Upper lobe of left lung (tissue), 6 donors: ENCODE measurements at regions not wholly inside any gene's neighbourhood (a gene's known extent, or its start where the extent isn't known, plus 50 kb on each side); places are given as distances from the start of the nearest gene placed in this dataset.
A peak's percentile ranks its signal among the peaks of the same experiment; 100 is the strongest.

Experiments
- ATAC-seq, 2 donors: fragments of 200-7000 bp; cut with Tn5 transposase; one replicate each; pipeline ENCODE4 v1.9.1; 2022; ENCODE audit warnings: mild to moderate bottlenecking in 2 of 2, moderate library complexity in 2 of 2; ENCODE audit not compliant: low FRiP score in 2 of 2
- DNase-seq, 2 donors: peaks; one replicate each; pipeline ENCODE4 v3.0.0-alpha.2; 2019 to 2020
- H3K27ac ChIP-seq, 4 donors: fragments of 200-600 bp; sonication (generic); one replicate each; pipeline ENCODE4 v1.5.1; 2016 to 2019
- H3K27me3 ChIP-seq, 4 donors: fragments of 200-600 bp; sonication (generic); one replicate each; pipeline ENCODE4 v1.5.1; 2017 to 2019
- H3K36me3 ChIP-seq, 4 donors: fragments of 200-600 bp; sonication (generic); one replicate each; pipeline ENCODE4 v1.5.1; 2016 to 2019
- H3K4me1 ChIP-seq, 4 donors: fragments of 200-600 bp; sonication (generic); one replicate each; pipeline ENCODE4 v1.5.1; 2018 to 2019
- H3K4me3 ChIP-seq, 4 donors: fragments of 200-600 bp; sonication (generic); one replicate each; pipeline ENCODE4 v1.5.1; 2017 to 2019; ENCODE audit warnings: mild to moderate bottlenecking in 2 of 4, moderate library complexity in 1 of 4
- H3K9me3 ChIP-seq, 4 donors: fragments of 200-600 bp; sonication (generic); one replicate each; pipeline ENCODE4 v1.5.1; 2018 to 2019
- CTCF ChIP-seq, 6 experiments: fragments of 450-650 bp in 4 of 6; fragments of 200-600 bp in 2 of 6; sonication (generic) in 2 of 6; IDR thresholded peaks; one replicate each; pipeline ENCODE4 v1.5.1; 2016 to 2019; ENCODE audit warnings: antibody characterized with exemption in 6 of 6
- EP300 ChIP-seq, 4 donors: sonication (generic); formaldehyde crosslinking; IDR thresholded peaks; one replicate each; pipeline ENCODE4 v1.5.1; 2017; ENCODE audit warnings: antibody characterized with exemption in 4 of 4, control low read depth in 2 of 4
- POLR2A ChIP-seq, 4 donors: fragments of 450-650 bp; IDR thresholded peaks; one replicate each; pipeline ENCODE4 v1.5.1; 2016 to 2017; ENCODE audit warnings: antibody characterized with exemption in 4 of 4, mild to moderate bottlenecking in 2 of 4
- POLR2AphosphoS5 ChIP-seq, 2 donors: sonication (generic); formaldehyde crosslinking; IDR thresholded peaks; one replicate each; pipeline ENCODE4 v1.5.1; 2017; ENCODE audit warnings: antibody characterized with exemption in 2 of 2
- WGBS, 2 donors: methylation state at CpG; one replicate each; pipeline ENCODE4 v1.1.5; 2017 to 2018; 5-methylcytosine and 5-hydroxymethylcytosine counted together
- donor health status: DM: no; HTN: no; CAD: no; lungs with moderate emphysema.
- donor health status: DM: no; HTN: yes; CAD: no; lungs with severe emphysema.

GRCh38 chr12:131331148-131331750, 377.5 kb downstream of the ADGRD1 start:
- 67 to 74% methylated on average over 2 of the region's 2 CpGs for WGBS, 2 donors
- Histone ChIP-seq H3K27ac (no peak overlapping the region), H3K4me3 (no peak overlapping the region), H3K36me3 (no peaks in the 10 kb centered on the region), H3K4me1 (no peaks in the 10 kb centered on the region), H3K27me3 (no peaks in the 10 kb centered on the region), H3K9me3 (no peaks in the 10 kb centered on the region)
- DNase-seq (no peak), ATAC-seq (no peak)
- TF ChIP-seq EP300 (IDR thresholded peaks at IDR 0.05) (no peak), POLR2A (IDR thresholded peaks at IDR 0.05) (no peak), POLR2AphosphoS5 (IDR thresholded peaks at IDR 0.05) (no peak), CTCF (IDR thresholded peaks at IDR 0.05) (no peak)

- Histone ChIP-seq H3K4me1 (no peaks in the 10 kb centered on the region), H3K9me3 (no peaks in the 10 kb centered on the region), H3K27me3 (no peaks in the 10 kb centered on the region), H3K36me3 (no peaks in the 10 kb centered on the region), H3K4me3 (no peak overlapping the region), H3K27ac (no peak overlapping the region)
- no peak for TF ChIP-seq CTCF (IDR thresholded peaks at IDR 0.05)
- no peak for TF ChIP-seq POLR2AphosphoS5 (IDR thresholded peaks at IDR 0.05)
- no peak for TF ChIP-seq EP300 (IDR thresholded peaks at IDR 0.05)
- no peak for TF ChIP-seq POLR2A (IDR thresholded peaks at IDR 0.05)
- ATAC-seq (peak in 1 of 2 donors; percentile 21), DNase-seq (no peak)
- 76 to 82% methylated on average over 12 of the region's 12 CpGs for WGBS, 2 donors
Observed at GRCh38 chr12:131332224-131332623, 378.5 kb downstream of the ADGRD1 start.

- no peaks in the 10 kb centered on the region for H3K27me3 ChIP-seq
- DNase-seq (no peak), ATAC-seq (peak in 1 of 2 donors; percentile 41)
- H3K36me3 ChIP-seq, result no peaks in the 10 kb centered on the region
- no peaks in the 10 kb centered on the region for H3K9me3 ChIP-seq
- 63 to 77% methylated on average over 8 to 12 of the region's 12 CpGs for WGBS, 2 donors
- H3K27ac ChIP-seq, result no peak overlapping the region
- H3K4me3 ChIP-seq, result no peak overlapping the region
- H3K4me1 ChIP-seq, result no peaks in the 10 kb centered on the region
- TF ChIP-seq EP300 (IDR thresholded peaks at IDR 0.05), result no peak
- no peak for TF ChIP-seq CTCF (IDR thresholded peaks at IDR 0.05)
- no peak for TF ChIP-seq POLR2AphosphoS5 (IDR thresholded peaks at IDR 0.05)
- TF ChIP-seq POLR2A (IDR thresholded peaks at IDR 0.05), result no peak
Observed at GRCh38 chr12:131333136-131333535, 377.8 kb upstream of the SFSWAP start.

- H3K9me3 ChIP-seq, result no peaks in the 10 kb centered on the region
- no peaks in the 10 kb centered on the region for H3K4me1 ChIP-seq
- DNase-seq (no peak), ATAC-seq (peak in 1 of 2 donors; percentile 44)
- WGBS, 2 donors, result 92 to 93% methylated on average over 14 to 15 of the region's 15 CpGs
- no peak overlapping the region for H3K4me3 ChIP-seq
- TF ChIP-seq CTCF (IDR thresholded peaks at IDR 0.05) (no peak), POLR2AphosphoS5 (IDR thresholded peaks at IDR 0.05) (no peak), POLR2A (IDR thresholded peaks at IDR 0.05) (no peak), EP300 (IDR thresholded peaks at IDR 0.05) (no peak)
- H3K27me3 ChIP-seq, result no peaks in the 10 kb centered on the region
- H3K36me3 ChIP-seq, result no peaks in the 10 kb centered on the region
- H3K27ac ChIP-seq, result no peak overlapping the region
Observed at GRCh38 chr12:131333621-131334440, 377.1 kb upstream of the SFSWAP start.
